Hematopoietic multipotent progenitor cell treated with erythropoietin and hydrocortisone succinate and interleukin-3 and kit ligand, for 17 days (in vitro differentiated cells): ENCODE measurements at regions not wholly inside any gene's neighbourhood (a gene's known extent, or its start where the extent isn't known, plus 50 kb on each side); places are given as distances from the start of the nearest gene placed in this dataset.
"Not testable (repeated sequence)": the region's sequence is repeated elsewhere in the genome, so short reads cannot be mapped to it uniquely, and the experiment has no call there.

Source experiments
- DNase-seq: peaks from one replicate; pipeline ENCODE4 v3.0.0-alpha.2; 2015; ENCODE audit warnings: low spot score

GRCh38 chr9:41367301-41367700 is 178.2 kb upstream of the ZNG1F start:
- not testable (repeated sequence) for DNase-seq

DNA sequence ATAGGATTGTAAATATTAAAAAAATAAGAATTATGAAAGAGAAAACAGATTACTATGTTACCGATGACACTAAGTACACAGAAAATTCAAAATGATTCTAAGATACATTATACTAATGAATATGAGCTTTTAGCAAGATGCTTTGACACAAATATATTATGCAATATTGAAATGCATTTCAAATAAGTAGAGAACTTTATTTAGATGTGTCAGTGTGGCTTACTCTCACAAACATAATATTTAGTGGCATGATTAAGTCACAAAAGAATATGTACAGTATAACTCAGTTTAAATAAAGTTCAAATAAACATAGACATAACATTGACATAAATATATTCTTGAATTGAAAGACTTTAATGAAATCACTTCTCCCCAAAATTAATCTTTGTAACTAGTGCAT is 172.7 kb upstream of the ZNG1F start:
- not testable (repeated sequence) for DNase-seq

- DNase-seq, result peak; percentile 33
Observed at GRCh38 chr9:41359116-41359515, 170.0 kb upstream of the ZNG1F start.

DNA sequence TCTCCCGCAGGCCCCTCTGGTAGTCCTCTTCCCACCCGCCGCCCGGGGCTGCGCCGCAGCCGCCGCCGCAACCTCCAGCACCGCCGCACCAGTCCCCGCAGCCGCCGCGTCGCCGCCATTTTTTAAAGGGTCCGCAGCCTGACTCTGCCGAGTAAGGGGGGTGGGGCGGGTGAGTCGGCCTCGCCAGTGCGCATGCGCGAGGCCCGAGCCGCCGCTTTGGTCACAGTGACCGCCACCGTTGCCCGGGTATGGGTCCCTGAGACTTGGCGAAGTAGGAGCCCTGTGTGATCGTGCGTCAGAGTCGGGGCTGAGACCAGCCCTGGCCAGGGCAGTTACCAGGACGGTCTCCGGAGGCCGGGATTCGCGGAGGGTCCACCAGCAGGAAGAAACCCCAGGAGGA is 169.6 kb upstream of the ZNG1F start:
- peak; percentile 71 for DNase-seq

- DNase-seq, result not testable (repeated sequence)
Observed at GRCh38 chr9:41357918-41358404, 168.8 kb upstream of the ZNG1F start.

DNA sequence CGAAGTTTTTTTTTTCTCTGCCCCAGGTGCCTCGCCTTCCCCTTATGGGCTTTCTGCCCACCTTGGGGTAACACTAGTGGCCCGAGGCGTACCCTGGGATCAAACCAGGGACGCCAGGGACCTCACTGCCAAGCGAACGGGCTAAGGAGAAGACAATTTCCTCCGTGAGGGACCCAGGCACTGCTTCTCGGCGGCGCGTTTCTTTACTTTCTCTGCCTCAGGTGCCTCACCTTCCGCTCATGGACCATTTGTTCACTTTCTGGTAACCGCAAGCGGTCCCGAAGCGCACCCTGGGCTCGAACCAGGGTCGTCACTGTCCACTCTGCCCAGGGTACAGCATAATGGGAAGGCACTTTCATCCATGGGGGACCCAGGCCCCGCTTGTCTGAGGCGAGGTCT is 168.2 kb upstream of the ZNG1F start:
- not testable (repeated sequence) for DNase-seq

DNA sequence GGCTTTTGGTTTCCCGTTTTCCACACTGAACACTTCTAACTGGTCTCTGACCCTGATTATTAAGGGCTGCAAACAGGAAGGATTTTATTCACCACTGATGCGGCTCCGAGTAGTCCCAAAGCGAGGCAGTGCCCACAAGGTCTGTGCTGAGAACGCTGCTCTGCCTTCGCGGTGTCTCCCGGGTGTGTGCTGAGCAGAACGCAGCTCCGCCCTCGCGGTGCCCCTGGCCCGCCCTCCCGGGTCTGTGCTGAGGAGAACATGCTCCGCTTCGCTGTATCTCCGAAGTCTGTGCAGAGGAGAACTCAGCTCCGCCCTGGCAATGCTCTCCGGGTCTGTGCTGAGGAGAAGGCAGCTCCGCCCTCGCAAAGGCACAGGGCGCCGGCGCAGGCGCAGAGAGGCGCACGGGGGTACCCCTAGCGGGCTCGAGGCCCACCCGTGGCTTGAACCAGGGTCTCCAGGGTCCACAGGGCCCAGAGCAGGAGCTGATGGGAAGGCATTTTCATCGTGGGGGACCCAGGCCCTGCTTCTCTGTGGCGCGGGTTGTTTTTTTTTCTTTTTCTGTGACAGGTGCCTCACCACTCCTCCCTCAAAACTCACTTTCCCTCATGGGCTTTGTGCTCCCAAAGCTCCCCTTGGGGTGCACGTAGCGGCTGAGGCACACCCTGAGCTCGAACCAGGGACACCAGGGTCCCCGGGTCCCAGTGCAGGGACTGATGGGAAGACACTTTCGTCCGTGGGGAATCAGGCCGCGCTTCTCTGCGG is 167.7 kb upstream of the ZNG1F start:
- DNase-seq, result peak; percentile 54

GRCh38 chr9:41355712-41356450 is 166.8 kb upstream of the ZNG1F start:
- not testable (repeated sequence) for DNase-seq

DNA sequence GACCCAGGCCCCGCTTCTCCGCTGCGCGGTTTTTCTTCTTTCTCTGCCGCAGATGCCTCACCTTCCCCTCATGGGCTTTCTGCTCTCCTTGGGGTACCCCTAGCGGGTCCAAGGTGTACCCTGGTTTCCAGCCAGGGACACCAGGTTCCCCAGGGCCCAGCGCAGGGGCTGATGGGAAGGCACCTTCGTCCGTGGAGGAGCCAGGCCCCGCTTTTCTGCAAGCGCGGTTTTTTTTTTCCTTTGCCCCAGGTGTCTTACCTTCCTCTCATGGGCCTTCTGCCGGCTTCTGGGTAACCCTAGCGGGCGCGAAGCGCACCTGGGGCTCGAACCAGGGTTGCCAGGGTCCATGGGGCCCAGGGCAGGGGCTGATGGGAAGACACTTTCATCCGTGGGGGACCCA is 165.9 kb upstream of the ZNG1F start:
- DNase-seq, result not testable (repeated sequence)

GRCh38 chr9:41354060-41354934 is 165.2 kb upstream of the ZNG1F start:
- DNase-seq, result not testable (repeated sequence)

GRCh38 chr9:41353026-41353425 is 163.9 kb upstream of the ZNG1F start:
- DNase-seq, result not testable (repeated sequence)

- not testable (repeated sequence) for DNase-seq
Observed at GRCh38 chr9:41352390-41352789, 163.3 kb upstream of the ZNG1F start.

DNA sequence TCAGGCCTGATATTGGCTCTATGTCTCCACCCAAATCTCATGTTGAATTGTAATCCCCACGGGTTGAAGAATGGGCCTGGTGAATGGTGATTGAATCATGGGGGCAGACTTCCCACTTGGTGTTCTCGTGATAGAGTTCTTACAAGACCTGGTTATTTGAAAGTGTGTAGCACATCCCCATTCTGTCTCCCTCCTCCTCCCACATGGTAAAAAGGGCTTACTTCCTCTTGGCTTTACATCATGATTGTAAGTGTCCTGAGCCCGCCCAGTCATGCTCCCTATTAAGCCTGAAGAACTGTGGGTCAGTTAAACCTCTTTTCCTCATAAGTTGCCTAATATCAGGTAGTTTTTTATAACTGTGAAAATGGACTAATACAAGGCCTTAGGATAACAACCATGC is 158.8 kb upstream of the ZNG1F start:
- not testable (repeated sequence) for DNase-seq

- DNase-seq, result not testable (repeated sequence)
Observed at GRCh38 chr9:41332562-41332961, 143.4 kb upstream of the ZNG1F start.

- DNase-seq, result not testable (repeated sequence)
Observed at GRCh38 chr9:41321277-41321676, 132.2 kb upstream of the ZNG1F start.

DNA sequence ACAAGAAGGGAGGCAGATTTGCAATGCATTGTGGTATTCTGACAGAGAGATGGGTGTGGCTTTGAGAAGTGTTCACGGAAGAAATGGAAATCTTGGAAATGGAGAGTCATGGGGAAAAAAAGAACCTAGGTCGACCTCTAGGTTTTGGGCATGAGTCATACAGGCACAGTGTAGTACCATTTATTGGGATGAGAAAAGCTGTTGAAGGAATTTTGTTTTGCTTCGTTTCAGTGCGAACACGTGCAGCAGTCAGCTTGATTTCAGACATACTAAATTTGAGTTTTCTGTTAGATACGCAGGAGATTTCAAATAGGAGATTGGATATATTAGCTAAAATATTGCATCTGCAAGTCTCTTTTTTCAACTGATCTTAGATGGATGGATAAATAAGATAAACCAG is 119.8 kb upstream of the ZNG1F start:
- not testable (repeated sequence) for DNase-seq

DNA sequence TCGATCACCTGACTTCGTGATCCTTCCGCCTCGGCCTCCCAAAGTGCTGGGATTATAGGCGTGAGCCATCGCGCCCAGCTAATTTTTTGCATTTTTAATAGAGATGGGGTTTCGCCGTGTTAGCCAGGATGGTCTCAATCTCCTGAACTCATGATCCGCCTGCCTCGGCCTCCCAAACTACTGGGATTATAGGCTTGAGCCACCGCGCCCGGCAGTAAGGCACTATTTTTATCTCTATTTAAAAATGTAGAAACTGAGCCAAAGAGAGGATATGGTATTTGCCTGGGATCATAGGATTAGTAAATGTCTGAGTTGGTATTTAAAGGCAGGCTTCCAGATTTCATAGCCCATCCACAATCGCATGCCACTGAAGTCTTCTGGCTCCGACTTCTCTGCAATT is 96.6 kb upstream of the ZNG1F start:
- not testable (repeated sequence) for DNase-seq

DNA sequence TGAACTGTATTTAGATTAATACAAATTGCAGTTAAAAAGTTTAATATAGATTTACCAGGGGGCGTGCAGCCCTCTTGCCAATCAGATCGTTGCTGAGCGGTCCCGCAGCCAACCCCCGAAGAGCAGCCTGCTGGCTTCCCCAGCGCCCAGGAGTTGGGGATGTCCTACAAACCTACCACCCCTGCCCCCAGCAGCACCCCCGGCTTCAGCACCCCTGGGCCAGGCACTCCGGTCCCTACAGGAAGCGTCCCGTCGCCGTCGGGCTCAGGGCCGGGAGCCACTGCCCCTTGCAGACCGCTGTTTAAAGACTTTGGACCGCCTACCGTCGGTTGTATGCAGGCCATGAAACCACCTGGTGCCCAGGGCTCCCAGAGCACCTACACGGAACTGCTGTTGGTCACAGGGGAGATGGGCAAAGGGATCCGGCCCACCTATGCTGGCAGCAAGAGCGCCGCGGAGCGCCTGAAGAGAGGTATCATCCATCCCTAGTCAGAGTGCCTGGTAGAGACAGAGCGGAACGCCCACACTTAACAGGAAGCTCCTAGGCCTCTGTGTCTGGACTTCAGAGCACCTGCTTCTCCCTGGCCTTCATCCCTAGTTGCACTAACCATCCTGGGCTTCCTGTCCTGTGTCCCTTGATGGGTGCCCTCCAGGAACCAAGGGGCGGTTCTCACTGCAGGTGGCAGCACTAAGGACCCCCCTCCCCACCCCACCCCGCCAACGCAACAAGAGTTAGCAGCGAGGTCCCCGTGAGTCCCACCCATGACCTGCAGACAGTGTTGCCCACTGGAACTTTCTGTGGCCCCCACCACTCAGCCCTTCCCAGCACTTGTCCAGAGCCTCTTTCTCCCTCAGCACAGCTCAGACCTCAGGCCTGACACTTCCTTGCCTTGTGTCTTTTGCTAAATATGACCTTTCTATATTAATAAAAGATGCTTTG is 91.5 kb upstream of the ZNG1F start:
- DNase-seq, result not testable (repeated sequence)

- DNase-seq, result not testable (repeated sequence)
Observed at GRCh38 chr9:41279437-41279836, 90.3 kb upstream of the ZNG1F start.

- DNase-seq, result not testable (repeated sequence)
Observed at GRCh38 chr9:41279033-41279432, 89.9 kb upstream of the ZNG1F start.
